ENCODE measurements at regions not wholly inside any gene's neighbourhood (a gene's known extent, or its start where the extent isn't known, plus 50 kb on each side); places are given as distances from the start of the nearest gene placed in this dataset.
"Not testable (repeated sequence)": the region's sequence is repeated elsewhere in the genome, so short reads cannot be mapped to it uniquely, and the experiment has no call there.

- H3K9me2 ChIP-seq (replicated peaks; ENCODE audit: low read length); CTCF ChIA-PET; H3K9me3 ChIP-seq (ENCODE audit: low read length); H3K9ac ChIP-seq (ENCODE audit: low read length); H3F3A ChIP-seq (ENCODE audit: low read length, unreplicated experiment); BruUV-seq (replicated peaks); H3K27ac ChIP-seq (ENCODE audit: low read length); H3K27me3 ChIP-seq (ENCODE audit: low read length); H2AFZ ChIP-seq (ENCODE audit: low read length); ATAC-seq; H4K20me1 ChIP-seq (ENCODE audit: low read length); H3K4me1 ChIP-seq (ENCODE audit: insufficient read depth, low read length); H3K4me2 ChIP-seq (ENCODE audit: low read length); H3K36me3 ChIP-seq (ENCODE audit: low read depth, low read length); DNase-seq; intact Hi-C loops (cut with micrococcal nuclease); H3K4me3 ChIP-seq (ENCODE audit: low read length); POLR2A ChIA-PET (ENCODE audit: unreplicated experiment); H3K79me2 ChIP-seq (ENCODE audit: low read length): not testable (repeated sequence)
Measured at GRCh38 chr13:54132127-54132526, 1103.5 kb downstream of the OLFM4 start.

GRCh38 chr13:54132720-54133119, 1104.1 kb downstream of the OLFM4 start:
- H3K4me3 ChIP-seq (ENCODE audit: low read length); H3K27ac ChIP-seq (ENCODE audit: low read length); H3K4me2 ChIP-seq (ENCODE audit: low read length); POLR2A ChIA-PET (ENCODE audit: unreplicated experiment); H3F3A ChIP-seq (ENCODE audit: low read length, unreplicated experiment); H3K27me3 ChIP-seq (ENCODE audit: low read length); H3K9me3 ChIP-seq (ENCODE audit: low read length); intact Hi-C loops (cut with micrococcal nuclease); H3K9ac ChIP-seq (ENCODE audit: low read length); H3K4me1 ChIP-seq (ENCODE audit: insufficient read depth, low read length); H3K36me3 ChIP-seq (ENCODE audit: low read depth, low read length); H3K79me2 ChIP-seq (ENCODE audit: low read length); BruUV-seq (replicated peaks); H2AFZ ChIP-seq (ENCODE audit: low read length); CTCF ChIA-PET; DNase-seq; H3K9me2 ChIP-seq (replicated peaks; ENCODE audit: low read length); ATAC-seq; H4K20me1 ChIP-seq (ENCODE audit: low read length): not testable (repeated sequence)

- no peak overlapping the region for H3K4me3 ChIP-seq (ENCODE audit: low read length)
- BruUV-seq (replicated peaks), result no TSS peak
- H3K9ac ChIP-seq (ENCODE audit: low read length), result no peak overlapping the region
- POLR2A ChIA-PET (ENCODE audit: unreplicated experiment), result no interaction called here
- no peaks in the 10 kb centered on the region for H3F3A ChIP-seq (ENCODE audit: low read length, unreplicated experiment)
- H4K20me1 ChIP-seq (ENCODE audit: low read length), result no peaks in the 10 kb centered on the region
- H3K9me2 ChIP-seq (replicated peaks; ENCODE audit: low read length), result no peaks in the 10 kb centered on the region
- H3K27me3 ChIP-seq (ENCODE audit: low read length), result no peaks in the 10 kb centered on the region
- no peak overlapping the region for H3K4me2 ChIP-seq (ENCODE audit: low read length)
- no peaks in the 10 kb centered on the region for H3K9me3 ChIP-seq (ENCODE audit: low read length)
- no peak overlapping the region for H2AFZ ChIP-seq (ENCODE audit: low read length)
- no peak for DNase-seq
- H3K79me2 ChIP-seq (ENCODE audit: low read length), result no peaks in the 10 kb centered on the region
- no peaks in the 10 kb centered on the region for H3K4me1 ChIP-seq (ENCODE audit: insufficient read depth, low read length)
- no peak overlapping the region for H3K27ac ChIP-seq (ENCODE audit: low read length)
- H3K36me3 ChIP-seq (ENCODE audit: low read depth, low read length), result no peaks in the 10 kb centered on the region
- no peak for ATAC-seq
- CTCF ChIA-PET, result no interaction called here
- intact Hi-C loops (cut with micrococcal nuclease), result no loop called here
- TF ChIP-seq EZH2phosphoT487 (IDR thresholded peaks at IDR 0.05; ENCODE audit: borderline replicate concordance, low read length), result no peak
Measured at GRCh38 chr13:54133746-54134145, 1105.1 kb downstream of the OLFM4 start.

- TF ChIP-seq EZH2phosphoT487 (IDR thresholded peaks at IDR 0.05; ENCODE audit: borderline replicate concordance, low read length), result no peak
- TF ChIP-seq CTCF (conservative IDR thresholded peaks at IDR 0.05; ENCODE audit: low read depth, low read length), result no peak
- no peak for TF ChIP-seq EZH2 (IDR thresholded peaks at IDR 0.05; ENCODE audit: low read length, unreplicated experiment)
- Histone ChIP-seq H3K4me3 (ENCODE audit: low read length) (no peak overlapping the region), H3F3A (ENCODE audit: low read length, unreplicated experiment) (no peaks in the 10 kb centered on the region), H3K27ac (ENCODE audit: low read length) (no peak overlapping the region), H3K9ac (ENCODE audit: low read length) (no peak overlapping the region), H3K9me2 (replicated peaks; ENCODE audit: low read length) (no peaks in the 10 kb centered on the region), H3K27me3 (ENCODE audit: low read length) (no peaks in the 10 kb centered on the region), H3K9me3 (ENCODE audit: low read length) (no peaks in the 10 kb centered on the region), H3K79me2 (ENCODE audit: low read length) (no peaks in the 10 kb centered on the region), H3K4me1 (ENCODE audit: insufficient read depth, low read length) (no peaks in the 10 kb centered on the region), H3K36me3 (ENCODE audit: low read depth, low read length) (no peaks in the 10 kb centered on the region), H2AFZ (ENCODE audit: low read length) (no peak overlapping the region), H3K4me2 (ENCODE audit: low read length) (no peak overlapping the region), H4K20me1 (ENCODE audit: low read length) (no peaks in the 10 kb centered on the region)
- ChIA-PET POLR2A (ENCODE audit: unreplicated experiment) (no interaction called here), CTCF (no interaction called here)
- BruUV-seq (replicated peaks), result no TSS peak
- DNase-seq (no peak), ATAC-seq (no peak)
- intact Hi-C loops (cut with micrococcal nuclease), result no loop called here
Measured at GRCh38 chr13:54144828-54145227, 1116.2 kb downstream of the OLFM4 start.

Data from PC-3 (cell line).